Progenitor cell of endocrine pancreas (in vitro differentiated cells): ENCODE measurements at regions not wholly inside any gene's neighbourhood (a gene's known extent, or its start where the extent isn't known, plus 50 kb on each side); places are given as distances from the start of the nearest gene placed in this dataset.
A peak's percentile ranks its signal among the peaks of the same experiment; 100 is the strongest.

Source experiments
- DNase-seq: peaks from one replicate; pipeline ENCODE4 v3.0.0; 2021; ENCODE audit warnings: low spot score; ENCODE audit not compliant: unreplicated experiment
- H3K27ac Mint-ChIP-seq: 2 replicates; pipeline ENCODE4 v1.8.0; 2021; ENCODE audit warnings: mild to moderate bottlenecking, moderate library complexity, mixed read lengths
- H3K27me3 Mint-ChIP-seq: 2 replicates; pipeline ENCODE4 v1.8.0; 2021; ENCODE audit warnings: mixed read lengths
- H3K36me3 Mint-ChIP-seq: 2 replicates; pipeline ENCODE4 v1.8.0; 2022; ENCODE audit warnings: mixed read lengths; ENCODE audit not compliant: insufficient read depth
- H3K4me1 Mint-ChIP-seq: 2 replicates; pipeline ENCODE4 v1.8.0; 2021; ENCODE audit warnings: low read depth, mixed read lengths
- H3K4me3 Mint-ChIP-seq: 2 replicates; pipeline ENCODE4 v1.8.0; 2021; ENCODE audit warnings: low read depth, mild to moderate bottlenecking, moderate library complexity, mixed read lengths
- H3K9me3 Mint-ChIP-seq: 2 replicates; pipeline ENCODE4 v1.8.0; 2021; ENCODE audit warnings: low read depth, mixed read lengths
- CTCF ChIP-seq: fragments of 200-600 bp; sonication (generic); IDR thresholded peaks from one replicate; pipeline ENCODE4 v1.5.0; 2021; ENCODE audit warnings: antibody characterized with exemption, mild to moderate bottlenecking; ENCODE audit not compliant: unreplicated experiment

GRCh38 chr21:27803571-27803970 lies 836.7 kb upstream of the ADAMTS5 start:
- H3K27ac Mint-ChIP-seq: no peak overlapping the region
- no peaks in the 10 kb centered on the region for H3K27me3 Mint-ChIP-seq
- H3K4me1 Mint-ChIP-seq: peaks cover 8% of the 10 kb centered on the region
- DNase-seq: no peak
- TF ChIP-seq CTCF: no peak
- no peaks in the 10 kb centered on the region for H3K9me3 Mint-ChIP-seq
- H3K4me3 Mint-ChIP-seq: no peak overlapping the region
- no peaks in the 10 kb centered on the region for H3K36me3 Mint-ChIP-seq

DNA sequence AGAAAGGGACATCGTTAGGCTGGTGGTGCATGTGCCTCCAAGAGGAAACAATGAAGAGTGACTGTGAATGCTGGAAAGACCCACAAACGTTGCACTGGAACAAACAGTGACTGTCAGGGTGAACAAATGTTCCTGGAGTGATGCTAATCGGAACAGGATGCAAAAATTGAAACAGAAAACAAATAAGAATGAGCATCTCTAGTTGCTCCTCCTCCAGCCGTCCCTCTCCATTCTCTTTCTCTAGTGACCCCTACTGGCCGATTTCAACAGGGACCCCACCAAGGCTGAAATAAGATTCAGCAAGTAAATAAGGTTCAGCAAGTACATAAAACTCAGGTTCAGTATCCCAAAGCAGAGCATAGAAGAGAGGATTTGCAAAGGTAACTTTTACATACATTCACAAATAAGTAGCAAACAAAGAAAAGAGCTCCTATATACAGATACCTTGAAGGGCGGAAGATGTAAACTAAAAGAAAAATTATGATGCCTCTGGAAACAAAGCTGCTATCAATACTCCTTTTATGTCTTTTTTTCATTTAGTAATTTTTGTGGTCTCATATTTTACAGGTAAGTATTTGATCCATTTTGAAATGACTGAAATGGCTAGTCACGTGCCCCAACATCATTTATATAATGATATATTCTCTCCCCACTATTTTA lies 836.1 kb upstream of the ADAMTS5 start:
- no peak for DNase-seq
- Mint-ChIP-seq H3K27ac (no peak overlapping the region), H3K4me1 (peaks cover 8% of the 10 kb centered on the region), H3K4me3 (no peak overlapping the region), H3K27me3 (no peaks in the 10 kb centered on the region), H3K9me3 (no peaks in the 10 kb centered on the region), H3K36me3 (no peaks in the 10 kb centered on the region)
- peak; percentile 55 for TF ChIP-seq CTCF

- DNase-seq: no peak
- H3K27me3 Mint-ChIP-seq: no peaks in the 10 kb centered on the region
- H3K4me3 Mint-ChIP-seq: no peak overlapping the region
- H3K36me3 Mint-ChIP-seq: no peaks in the 10 kb centered on the region
- H3K27ac Mint-ChIP-seq: no peak overlapping the region
- TF ChIP-seq CTCF: no peak
- peaks cover 6% of the 10 kb centered on the region for H3K4me1 Mint-ChIP-seq
- no peaks in the 10 kb centered on the region for H3K9me3 Mint-ChIP-seq
These were observed 833.0 kb upstream of the ADAMTS5 start for GRCh38 chr21:27799861-27800260.

- H3K27me3 Mint-ChIP-seq: no peaks in the 10 kb centered on the region
- no peaks in the 10 kb centered on the region for H3K9me3 Mint-ChIP-seq
- H3K4me1 Mint-ChIP-seq: no peaks in the 10 kb centered on the region
- no peak overlapping the region for H3K27ac Mint-ChIP-seq
- no peak overlapping the region for H3K4me3 Mint-ChIP-seq
- no peak for DNase-seq
- TF ChIP-seq CTCF: no peak
- H3K36me3 Mint-ChIP-seq: no peaks in the 10 kb centered on the region
These were observed 829.2 kb upstream of the ADAMTS5 start for GRCh38 chr21:27796106-27796505.

- no peaks in the 10 kb centered on the region for H3K4me1 Mint-ChIP-seq
- H3K9me3 Mint-ChIP-seq: no peaks in the 10 kb centered on the region
- H3K27me3 Mint-ChIP-seq: no peaks in the 10 kb centered on the region
- no peak for TF ChIP-seq CTCF
- no peak overlapping the region for H3K27ac Mint-ChIP-seq
- DNase-seq: no peak
- no peaks in the 10 kb centered on the region for H3K36me3 Mint-ChIP-seq
- no peak overlapping the region for H3K4me3 Mint-ChIP-seq
These were observed 828.5 kb upstream of the ADAMTS5 start for GRCh38 chr21:27795418-27795817.
